ENCODE measurements at regions not wholly inside any gene's neighbourhood (a gene's known extent, or its start where the extent isn't known, plus 50 kb on each side); places are given as distances from the start of the nearest gene placed in this dataset.
"Not testable (repeated sequence)": the region's sequence is repeated elsewhere in the genome, so short reads cannot be mapped to it uniquely, and the experiment has no call there.

DNA sequence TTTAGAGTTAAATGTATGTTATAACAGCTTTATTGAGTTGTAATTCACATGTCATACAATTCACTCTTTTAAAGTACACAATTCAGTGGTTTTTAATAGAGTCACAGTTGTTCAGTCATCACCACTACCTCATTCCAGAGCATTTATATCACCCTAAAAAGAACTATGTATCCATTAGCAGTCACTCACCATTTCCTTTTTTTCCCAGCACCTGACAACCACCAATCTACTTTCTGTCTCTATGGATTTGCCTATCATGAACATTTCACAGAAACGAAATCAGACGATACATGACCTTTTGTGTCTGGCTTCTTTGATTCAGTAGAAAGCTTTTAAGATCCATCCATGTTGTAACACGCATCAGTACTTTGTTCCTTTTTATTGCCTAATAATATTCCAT lies 52.9 kb upstream of the FRAS1 start:
- H3K27me3 Mint-ChIP-seq, result peaks cover 10% of the 10 kb centered on the region
- CTCF ChIA-PET, result interaction anchor here (1.1 kb wide), 1 partner anchor 15 kb away, joined by 3 read pairs; no protein-coding TSS in a partner anchor
- H3K27ac Mint-ChIP-seq, result no peak overlapping the region
- H3K9me3 Mint-ChIP-seq (ENCODE audit: low read depth), result no peaks in the 10 kb centered on the region
- H3K4me1 Mint-ChIP-seq, result no peaks in the 10 kb centered on the region
- ATAC-seq (no peak), DNase-seq (no peak)
- no peaks in the 10 kb centered on the region for H3K36me3 Mint-ChIP-seq
- no peak overlapping the region for H3K4me3 Mint-ChIP-seq

DNA sequence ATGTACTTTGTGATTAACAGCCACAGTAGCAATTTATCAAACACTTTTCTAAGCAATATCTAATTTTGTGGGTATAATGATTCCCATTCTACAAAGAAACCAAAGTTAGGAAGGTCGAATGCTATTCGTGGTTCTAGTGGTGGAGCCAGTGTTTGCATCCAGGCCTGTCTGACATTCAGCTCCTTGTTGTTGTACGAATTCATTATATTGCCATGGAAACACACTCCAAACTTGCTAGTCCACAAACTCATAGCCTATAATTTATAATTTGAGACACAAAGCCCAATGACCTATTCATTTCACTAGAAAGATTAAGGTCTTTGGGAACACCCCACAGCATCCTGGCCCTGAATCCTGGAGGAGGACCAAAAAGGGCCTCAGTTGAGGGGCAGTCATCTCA lies 52.0 kb upstream of the FRAS1 start:
- ATAC-seq, result no peak
- CTCF ChIA-PET, result no interaction called here
- Mint-ChIP-seq H3K4me3 (no peak overlapping the region), H3K27me3 (peaks cover 7% of the 10 kb centered on the region), H3K27ac (no peak overlapping the region), H3K36me3 (no peaks in the 10 kb centered on the region), H3K9me3 (ENCODE audit: low read depth) (no peaks in the 10 kb centered on the region), H3K4me1 (no peaks in the 10 kb centered on the region)
- DNase-seq, result no peak

DNA sequence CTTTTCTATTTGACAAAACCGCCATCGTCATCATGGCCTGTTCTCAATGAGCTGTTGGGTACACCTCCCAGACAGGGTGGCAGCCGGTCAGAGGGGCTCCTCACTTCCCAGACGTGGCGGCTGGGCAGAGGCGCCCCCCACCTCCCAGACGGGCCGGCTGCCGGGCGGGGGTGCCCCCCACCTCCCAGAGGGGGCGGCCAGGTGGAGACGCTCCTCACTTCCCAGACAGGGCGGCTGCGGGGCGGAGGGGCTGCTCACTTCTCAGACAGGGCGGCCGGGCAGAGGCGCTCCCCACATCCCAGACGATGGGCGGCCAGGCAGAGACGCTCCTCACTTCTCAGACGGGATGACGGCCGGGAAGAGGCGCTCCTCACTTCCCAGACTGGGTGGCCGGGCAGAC lies 50.1 kb upstream of the FRAS1 start:
- H3K27ac Mint-ChIP-seq; H3K9me3 Mint-ChIP-seq (ENCODE audit: low read depth); H3K36me3 Mint-ChIP-seq; H3K27me3 Mint-ChIP-seq; H3K4me3 Mint-ChIP-seq; ATAC-seq; H3K4me1 Mint-ChIP-seq; CTCF ChIA-PET; DNase-seq: not testable (repeated sequence)
